HUES64 (cell line): ENCODE measurements at regions not wholly inside any gene's neighbourhood (a gene's known extent, or its start where the extent isn't known, plus 50 kb on each side); places are given as distances from the start of the nearest gene placed in this dataset.
"Not testable (repeated sequence)": the region's sequence is repeated elsewhere in the genome, so short reads cannot be mapped to it uniquely, and the experiment has no call there.

Experiments used
- H3K27ac ChIP-seq: 2 replicates; pipeline ENCODE4 v1.7.0; 2013; ENCODE audit warnings: low read depth, low read length, inconsistent platforms
- H3K27me3 ChIP-seq: 2 replicates; pipeline ENCODE4 v1.6.1; 2013; ENCODE audit warnings: mild to moderate bottlenecking, low read length; ENCODE audit not compliant: insufficient read depth
- H3K36me3 ChIP-seq: 2 replicates; pipeline ENCODE4 v1.6.1; 2013; ENCODE audit warnings: mild to moderate bottlenecking, low read length; ENCODE audit not compliant: insufficient read depth
- H3K4me1 ChIP-seq: 2 replicates; pipeline ENCODE4 v1.6.1; 2013; ENCODE audit warnings: mild to moderate bottlenecking, low read length, moderate library complexity; ENCODE audit not compliant: insufficient read depth
- H3K4me3 ChIP-seq: 2 replicates; pipeline ENCODE4 v1.5.1; 2013; ENCODE audit warnings: mild to moderate bottlenecking, low read length, moderate library complexity
- H3K9ac ChIP-seq: 2 replicates; pipeline ENCODE4 v1.6.1; 2013; ENCODE audit warnings: mild to moderate bottlenecking, low read depth, low read length
- H3K9me3 ChIP-seq: 2 replicates; pipeline ENCODE4 v1.6.1; 2013; ENCODE audit warnings: low read depth, low read length; ENCODE audit not compliant: insufficient read depth
- WGBS: fragments of 150-250, 120-280 bp; methylation state at CpG from one replicate; pipeline ENCODE4 v1.1.7; 2013; ENCODE audit warnings: missing lambda C conversion rate; 5-methylcytosine and 5-hydroxymethylcytosine counted together

DNA sequence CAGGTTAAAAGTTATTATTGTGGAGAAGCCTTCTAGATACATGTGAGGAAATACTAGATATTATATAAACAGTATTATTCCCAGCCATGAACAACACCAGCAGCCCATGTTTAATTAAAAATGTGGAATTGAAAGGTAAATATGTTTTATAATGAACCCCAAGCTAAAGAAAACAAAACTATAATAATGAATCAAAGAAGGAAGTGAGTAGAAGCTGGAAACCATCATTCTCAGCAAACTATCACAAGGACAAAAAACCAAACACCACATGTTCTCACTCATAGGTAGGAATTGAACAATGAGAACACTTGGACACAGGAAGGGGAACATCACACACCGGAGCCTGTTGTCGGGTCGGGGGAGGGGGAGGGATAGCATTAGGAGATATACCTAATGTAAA, 167.6 kb upstream of the CXXC4 start:
- not testable (repeated sequence) for H3K4me1 ChIP-seq, H3K36me3 ChIP-seq, H3K4me3 ChIP-seq, H3K9ac ChIP-seq, H3K27me3 ChIP-seq, H3K27ac ChIP-seq, H3K9me3 ChIP-seq
- 100% methylated on average over 3 of the region's 3 CpGs for WGBS

DNA sequence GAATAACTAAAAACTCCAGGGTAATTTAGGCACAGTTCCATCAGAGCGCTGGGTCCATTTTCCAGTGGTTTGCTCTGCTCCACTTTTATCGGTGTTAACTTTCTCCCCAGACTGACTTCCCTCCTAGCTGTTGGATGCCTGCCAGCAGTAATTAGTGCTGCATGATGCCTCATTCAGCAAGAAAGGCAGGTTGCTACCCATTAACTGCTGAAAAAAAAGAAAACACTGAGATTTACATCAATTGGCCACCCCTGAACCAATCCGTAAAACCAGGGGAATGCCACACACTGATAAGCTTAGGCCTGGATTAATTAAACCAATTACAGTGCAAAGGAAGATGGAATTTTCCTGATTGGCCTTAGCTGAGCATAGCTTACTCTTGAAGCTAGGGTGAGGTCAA, 182.4 kb upstream of the CXXC4 start:
- H3K9ac ChIP-seq = no peak overlapping the region
- no peaks in the 10 kb centered on the region for H3K36me3 ChIP-seq
- H3K4me3 ChIP-seq = no peak overlapping the region
- 79% methylated on average over 3 of the region's 3 CpGs for WGBS
- no peaks in the 10 kb centered on the region for H3K9me3 ChIP-seq
- no peaks in the 10 kb centered on the region for H3K27me3 ChIP-seq
- no peaks in the 10 kb centered on the region for H3K4me1 ChIP-seq
- H3K27ac ChIP-seq = no peak overlapping the region

DNA sequence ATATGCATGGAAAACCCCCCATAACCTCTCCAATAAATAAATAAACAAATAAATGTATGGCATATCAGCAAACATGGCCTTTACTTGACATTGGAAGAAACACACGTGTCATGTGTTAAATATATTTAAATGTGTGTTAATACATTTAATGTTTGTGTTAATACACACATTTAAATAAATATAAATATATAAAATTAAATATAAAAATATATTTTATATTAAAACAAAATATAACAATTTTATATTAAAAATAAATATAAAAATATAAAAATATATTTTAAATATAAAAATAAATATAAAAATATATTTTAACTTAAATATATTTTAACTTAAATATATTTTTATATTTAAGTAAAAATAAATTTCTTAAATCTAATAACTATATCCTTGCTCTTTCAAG, 187.6 kb upstream of the CXXC4 start:
- no peak overlapping the region for H3K9ac ChIP-seq
- no peak overlapping the region for H3K4me3 ChIP-seq
- H3K4me1 ChIP-seq = no peaks in the 10 kb centered on the region
- no peaks in the 10 kb centered on the region for H3K27me3 ChIP-seq
- H3K27ac ChIP-seq = no peak overlapping the region
- WGBS = no CpG with 5 or more reads among the region's 1 CpG
- no peaks in the 10 kb centered on the region for H3K36me3 ChIP-seq
- peaks cover 11% of the 10 kb centered on the region; the same call in 1 of the 2 replicates for H3K9me3 ChIP-seq

DNA sequence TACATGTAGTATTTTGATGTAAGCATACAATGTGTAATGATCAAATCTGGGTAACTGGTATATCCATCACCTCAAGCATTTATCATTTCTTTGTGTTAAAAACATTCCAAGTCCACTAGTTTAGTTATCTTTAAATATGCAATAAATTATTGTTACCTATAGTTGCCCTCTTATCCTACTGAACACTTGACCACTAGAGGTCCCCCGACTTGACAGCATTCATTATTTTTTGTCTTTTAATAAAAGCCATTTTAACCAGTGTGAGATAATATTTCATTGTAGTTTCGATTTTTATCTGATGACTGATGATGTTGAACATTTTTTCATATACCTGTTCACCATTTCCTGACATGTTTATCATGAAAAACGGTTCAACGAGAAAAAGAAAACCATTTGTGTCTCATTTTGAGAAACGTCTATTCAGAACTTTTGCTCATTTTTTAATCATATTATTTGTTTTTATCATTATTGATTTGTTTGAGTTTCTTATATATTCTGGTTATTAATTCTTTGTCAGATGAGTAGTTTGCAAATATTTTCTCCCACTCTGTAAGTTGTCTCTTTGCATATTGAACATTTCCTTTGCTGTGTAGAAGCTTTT, 199.0 kb upstream of the CXXC4 start:
- Histone ChIP-seq H3K36me3 (no peaks in the 10 kb centered on the region), H3K4me1 (peaks cover 4% of the 10 kb centered on the region; the same call in 1 of the 2 replicates), H3K27me3 (no peaks in the 10 kb centered on the region), H3K4me3 (no peak overlapping the region), H3K9ac (no peak overlapping the region), H3K27ac (no peak overlapping the region), H3K9me3 (peaks cover 3% of the 10 kb centered on the region; the same call in 1 of the 2 replicates)
- WGBS = 96% methylated on average over 3 of the region's 5 CpGs

DNA sequence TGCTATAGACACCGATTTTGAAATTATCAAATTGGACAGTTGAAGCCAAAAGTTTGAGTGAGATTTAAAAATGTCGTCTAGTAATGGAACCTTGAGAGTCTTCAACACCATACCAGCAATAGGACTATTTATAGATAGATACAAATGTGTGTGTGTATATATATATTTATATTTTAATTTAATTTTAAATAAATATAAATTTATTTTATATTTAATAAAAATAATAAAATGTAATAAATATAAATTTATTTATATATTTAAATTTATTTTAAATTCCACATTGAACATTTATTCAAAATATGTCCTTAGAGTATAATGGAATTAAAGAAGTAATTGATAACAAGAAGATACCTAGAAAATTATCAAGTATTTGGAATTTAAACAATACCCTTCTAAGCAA, 221.9 kb upstream of the CXXC4 start:
- H3K27me3 ChIP-seq = no peaks in the 10 kb centered on the region
- H3K36me3 ChIP-seq = no peaks in the 10 kb centered on the region
- H3K4me3 ChIP-seq = no peak overlapping the region
- WGBS = no CpG with 5 or more reads among the region's 2 CpGs
- H3K4me1 ChIP-seq = no peaks in the 10 kb centered on the region
- no peaks in the 10 kb centered on the region for H3K9me3 ChIP-seq
- H3K27ac ChIP-seq = no peak overlapping the region
- no peak overlapping the region for H3K9ac ChIP-seq

DNA sequence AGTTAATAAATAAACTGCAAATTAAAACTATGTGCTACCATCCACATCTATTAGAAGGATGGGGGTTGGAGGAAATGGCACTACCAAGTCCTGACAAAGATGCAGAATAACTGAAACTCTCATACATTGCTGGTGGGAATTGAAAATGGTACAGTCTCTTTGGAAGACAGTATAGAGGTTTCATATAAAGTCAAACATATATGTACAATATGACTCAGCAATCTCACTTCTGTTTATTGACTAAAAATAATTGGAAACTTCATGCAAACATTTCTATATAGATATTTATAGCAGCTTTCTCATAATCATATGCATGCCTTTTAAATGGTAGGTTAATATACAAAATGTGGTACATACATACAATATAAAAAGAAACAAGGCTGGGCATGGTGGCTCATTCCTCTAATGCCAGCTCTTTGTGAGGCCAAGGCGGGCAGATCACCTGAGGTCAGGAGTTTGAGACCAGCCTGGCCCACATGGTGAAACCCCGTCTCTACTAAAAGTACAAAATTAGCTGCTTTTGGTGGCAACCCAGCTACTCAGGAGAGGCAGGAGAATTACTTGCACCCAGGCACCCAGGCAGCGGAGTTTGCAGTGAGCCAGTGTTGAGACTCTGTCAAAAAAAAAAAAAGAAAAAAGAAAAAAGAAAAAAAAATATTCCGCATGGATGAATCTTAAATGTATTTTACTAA, 225.0 kb upstream of the CXXC4 start:
- H3K4me1 ChIP-seq = no peaks in the 10 kb centered on the region
- 93% methylated on average over 3 of the region's 4 CpGs for WGBS
- H3K9ac ChIP-seq = no peak overlapping the region
- H3K4me3 ChIP-seq = no peak overlapping the region
- H3K27ac ChIP-seq = no peak overlapping the region
- no peaks in the 10 kb centered on the region for H3K36me3 ChIP-seq
- H3K27me3 ChIP-seq = no peaks in the 10 kb centered on the region
- H3K9me3 ChIP-seq = no peaks in the 10 kb centered on the region

DNA sequence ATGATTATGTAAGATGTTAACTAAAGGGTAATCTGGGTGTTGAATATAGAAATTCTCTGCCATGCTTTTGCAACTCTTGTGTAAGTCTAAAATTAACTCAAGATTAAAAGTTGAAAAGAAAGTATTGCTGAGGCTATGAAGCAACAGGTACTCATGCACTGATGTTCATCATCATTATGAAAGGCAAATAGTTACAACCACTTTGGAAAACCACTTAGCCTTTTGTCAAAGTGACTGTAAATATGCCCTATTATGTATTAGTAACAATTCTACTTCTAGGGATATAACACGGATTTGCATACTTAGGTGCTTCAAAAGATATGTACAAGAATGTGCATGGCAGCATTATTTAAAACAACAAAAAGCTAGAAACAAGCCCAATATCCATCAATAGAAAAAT, 227.8 kb upstream of the CXXC4 start:
- Histone ChIP-seq H3K4me3 (no peak overlapping the region), H3K9me3 (no peaks in the 10 kb centered on the region), H3K9ac (no peak overlapping the region), H3K36me3 (no peaks in the 10 kb centered on the region), H3K4me1 (no peaks in the 10 kb centered on the region), H3K27me3 (no peaks in the 10 kb centered on the region), H3K27ac (no peak overlapping the region)
- WGBS = no CpG with 5 or more reads among the region's 1 CpG

DNA sequence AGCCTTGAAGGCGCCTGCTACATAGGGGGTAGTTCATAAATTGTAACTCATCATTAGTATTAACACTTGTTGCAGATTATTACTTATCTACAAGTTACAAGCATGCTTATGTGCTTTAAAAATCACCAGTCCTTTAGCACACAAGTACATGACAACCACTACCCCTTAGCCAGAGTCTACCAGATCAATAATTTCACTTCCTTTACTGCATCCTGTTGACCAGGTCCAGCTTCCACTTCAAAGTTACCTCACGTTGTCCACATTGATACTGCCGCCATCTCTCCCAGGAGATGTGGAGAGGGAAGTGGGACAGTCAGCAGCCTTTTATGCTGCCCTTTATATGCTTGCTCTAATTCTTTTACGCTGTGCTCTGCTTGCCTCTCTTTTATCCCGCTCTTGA, 231.3 kb upstream of the CXXC4 start:
- 94% methylated on average over 4 of the region's 5 CpGs for WGBS
- Histone ChIP-seq H3K9ac (no peak overlapping the region), H3K4me3 (no peak overlapping the region), H3K9me3 (no peaks in the 10 kb centered on the region), H3K27me3 (no peaks in the 10 kb centered on the region), H3K4me1 (no peaks in the 10 kb centered on the region), H3K27ac (no peak overlapping the region), H3K36me3 (no peaks in the 10 kb centered on the region)

DNA sequence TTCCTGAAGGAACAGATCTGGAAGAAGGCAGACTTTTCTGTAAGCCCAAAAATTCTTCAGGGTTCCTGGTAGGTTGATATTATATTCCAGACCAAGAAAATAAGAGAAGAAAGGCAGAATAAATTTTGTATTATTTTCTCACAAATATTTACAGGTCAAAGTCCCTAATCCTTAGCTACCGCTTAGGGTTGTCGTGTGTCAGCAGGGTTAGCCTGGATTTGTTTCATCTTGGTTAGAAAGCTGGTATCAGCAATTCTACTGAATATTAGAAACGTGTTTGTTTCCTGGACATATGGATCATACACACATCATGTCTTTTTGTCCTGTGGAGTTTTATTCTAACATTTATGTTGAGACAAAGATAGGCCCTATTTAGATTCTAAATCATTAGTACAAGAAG, 232.9 kb upstream of the CXXC4 start:
- WGBS = 94% methylated on average over 3 of the region's 3 CpGs
- Histone ChIP-seq H3K27ac (no peak overlapping the region), H3K9ac (no peak overlapping the region)

DNA sequence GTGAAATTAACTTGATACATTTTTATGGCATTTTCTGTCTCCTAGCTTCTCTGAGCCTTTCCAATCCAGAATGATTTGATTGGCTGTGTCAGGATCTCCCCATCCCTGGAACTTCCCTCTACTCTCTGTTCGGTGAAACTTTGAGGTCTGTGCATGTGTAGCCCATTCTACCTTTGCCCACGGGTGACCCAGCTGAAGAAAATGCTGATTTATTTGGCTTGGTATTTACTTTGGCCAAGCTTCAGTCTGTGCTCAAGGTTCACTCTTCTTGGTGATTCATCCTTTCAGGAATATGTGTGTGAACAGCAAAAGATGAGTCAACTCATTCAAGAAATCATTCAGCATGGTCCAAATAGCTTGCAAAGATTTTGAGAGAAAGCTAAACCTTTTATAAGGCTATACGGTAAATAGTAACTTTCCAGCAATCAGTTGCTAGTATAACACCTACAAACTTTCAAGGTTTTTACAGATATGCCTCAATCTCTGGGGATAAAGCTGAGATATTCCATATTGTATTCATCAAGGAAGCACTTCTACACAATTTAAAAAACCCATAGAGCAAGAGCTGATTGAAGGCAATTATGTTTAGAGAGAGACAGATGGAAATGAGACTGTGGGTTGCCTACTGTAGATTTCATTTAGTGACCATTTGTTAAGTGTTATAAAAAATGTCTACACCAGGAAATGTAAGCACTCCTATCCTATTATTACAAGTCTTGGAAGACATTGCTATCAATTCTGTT, 233.9 kb upstream of the CXXC4 start:
- WGBS = 78% methylated on average over 3 of the region's 3 CpGs
- no peak overlapping the region for H3K27ac ChIP-seq
- no peak overlapping the region for H3K4me3 ChIP-seq
- H3K9me3 ChIP-seq = no peaks in the 10 kb centered on the region
- H3K9ac ChIP-seq = no peak overlapping the region
- H3K36me3 ChIP-seq = no peaks in the 10 kb centered on the region
- no peaks in the 10 kb centered on the region for H3K27me3 ChIP-seq
- H3K4me1 ChIP-seq = no peaks in the 10 kb centered on the region

More for the DNA sequence above, 232.9 kb upstream of the CXXC4 start:
- Histone ChIP-seq H3K4me1 (no peaks in the 10 kb centered on the region), H3K36me3 (no peaks in the 10 kb centered on the region), H3K4me3 (no peak overlapping the region), H3K9me3 (no peaks in the 10 kb centered on the region), H3K27me3 (no peaks in the 10 kb centered on the region)

DNA sequence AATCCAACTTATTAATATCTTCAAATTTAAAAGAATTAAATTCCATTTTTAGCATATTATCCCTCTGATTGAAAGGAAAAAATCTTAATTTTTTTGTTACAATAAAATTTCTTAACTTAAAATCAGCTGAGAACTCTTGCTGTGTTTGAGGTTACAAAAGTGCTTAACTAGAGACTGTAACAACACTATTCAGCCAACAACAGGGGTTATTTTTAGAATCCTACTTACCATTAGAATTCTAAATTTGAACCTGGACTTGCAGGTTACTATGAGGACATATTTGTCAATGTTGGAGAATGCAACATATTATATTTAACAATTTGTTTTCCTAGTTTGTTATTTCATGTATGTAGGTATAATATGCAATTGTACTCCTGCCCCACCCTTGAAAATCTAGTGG, 238.1 kb upstream of the CXXC4 start:
- H3K27me3 ChIP-seq = no peaks in the 10 kb centered on the region
- no peak overlapping the region for H3K9ac ChIP-seq
- H3K4me1 ChIP-seq = no peaks in the 10 kb centered on the region
- H3K9me3 ChIP-seq = no peaks in the 10 kb centered on the region
- no peaks in the 10 kb centered on the region for H3K36me3 ChIP-seq
- no peak overlapping the region for H3K4me3 ChIP-seq
- H3K27ac ChIP-seq = no peak overlapping the region
